Suppressor macrophage (primary cell): ENCODE measurements at regions not wholly inside any gene's neighbourhood (a gene's known extent, or its start where the extent isn't known, plus 50 kb on each side); places are given as distances from the start of the nearest gene placed in this dataset.
"Not testable (repeated sequence)": the region's sequence is repeated elsewhere in the genome, so short reads cannot be mapped to it uniquely, and the experiment has no call there.

Experiments
- DNase-seq, 4 experiments: peaks; one replicate each; pipeline ENCODE4 v3.0.0-alpha.2; 2020 to 2022

DNA sequence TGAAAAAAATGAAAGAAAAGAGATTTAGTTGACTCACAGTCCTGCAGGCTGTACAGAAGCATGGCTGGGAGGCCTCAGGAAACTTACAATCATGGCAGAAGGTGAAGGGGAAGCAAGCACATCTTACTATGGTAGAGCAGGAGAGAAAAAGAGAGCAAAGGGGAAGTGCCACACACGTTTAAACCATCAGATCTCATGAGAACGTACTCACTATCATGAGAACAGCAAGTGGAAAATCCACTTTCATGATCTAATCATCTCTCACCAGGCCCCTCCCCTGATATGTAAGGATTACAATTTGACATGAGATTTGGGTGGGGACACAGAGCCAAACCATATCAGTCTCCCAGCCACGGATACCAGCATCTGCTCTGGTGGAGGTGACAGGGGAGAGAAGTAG, 50.8 kb upstream of the CPOX start:
- peak in 2 of 4 experiments; percentile 10 to 30 for DNase-seq

- peak; percentile 26 to 57 (median 48) for DNase-seq
These were observed 51.6 kb upstream of the CPOX start for GRCh38 chr3:98645039-98645438.

DNA sequence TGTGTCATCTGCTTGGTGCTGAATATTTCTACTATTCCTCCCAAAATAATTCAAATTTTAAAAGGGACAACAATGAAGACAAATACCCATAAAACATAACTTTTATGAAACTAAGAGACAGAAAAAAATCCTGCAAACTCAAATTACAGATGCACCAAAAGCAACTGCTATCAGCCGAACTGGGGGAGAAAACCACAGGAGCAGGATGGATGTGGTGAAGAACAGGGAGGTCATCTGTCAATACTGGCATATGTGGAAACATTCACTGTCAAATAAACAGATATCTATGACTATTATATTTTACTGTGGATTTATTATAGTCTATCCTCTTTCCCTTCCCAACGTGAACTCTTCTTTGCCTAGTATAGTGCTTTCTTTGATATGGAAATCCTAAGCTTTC, 53.3 kb upstream of the CPOX start:
- no peak for DNase-seq

GRCh38 chr3:98647197-98647596, 53.8 kb upstream of the CPOX start:
- DNase-seq = no peak

- DNase-seq = peak; percentile 3 to 78 (median 36)
These were observed 57.8 kb upstream of the CPOX start for GRCh38 chr3:98650971-98651779.

- no peak for DNase-seq
These were observed 58.3 kb upstream of the CPOX start for GRCh38 chr3:98651780-98652077.

DNA sequence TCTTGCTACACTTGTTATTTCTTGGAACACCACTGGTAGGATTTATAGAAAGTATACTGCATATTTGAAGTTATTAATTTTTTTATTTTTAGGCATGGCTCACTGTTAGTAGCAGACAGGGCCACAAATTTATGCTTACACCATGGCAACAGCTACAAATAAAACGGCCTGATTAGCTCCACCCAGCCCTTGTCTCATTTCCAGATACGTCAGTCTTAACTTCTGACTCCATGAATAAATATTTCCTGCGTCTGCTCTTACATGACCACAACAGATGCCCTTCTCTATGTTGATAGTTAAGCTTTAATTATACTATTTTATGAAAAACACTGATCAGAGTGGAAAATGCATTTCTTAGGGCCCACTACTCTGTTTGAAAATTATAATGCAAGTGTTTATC, 62.3 kb upstream of the CPOX start:
- DNase-seq = no peak

DNA sequence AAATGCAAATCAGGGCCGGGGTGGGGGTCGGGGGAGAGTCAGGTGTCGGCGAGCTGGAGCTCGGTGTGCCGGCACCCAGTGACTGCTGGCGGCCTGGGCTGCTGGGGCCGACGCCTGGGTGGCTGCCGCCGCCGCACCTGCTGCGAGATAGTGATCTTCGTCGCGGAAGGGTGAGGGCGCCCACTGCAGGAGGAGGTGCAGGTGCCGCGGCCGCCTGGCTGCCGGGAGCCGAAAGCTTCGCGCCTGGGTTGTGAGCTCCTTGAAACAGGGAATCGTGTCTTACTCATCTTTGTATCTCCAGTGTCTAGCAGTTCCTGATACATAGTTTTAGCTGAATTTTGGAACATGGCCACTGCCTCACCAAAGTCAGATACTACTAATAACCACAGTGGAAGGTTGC, 64.0 kb upstream of the CPOX start:
- peak in 3 of 4 experiments; percentile 2 to 36 (median 6) for DNase-seq

DNA sequence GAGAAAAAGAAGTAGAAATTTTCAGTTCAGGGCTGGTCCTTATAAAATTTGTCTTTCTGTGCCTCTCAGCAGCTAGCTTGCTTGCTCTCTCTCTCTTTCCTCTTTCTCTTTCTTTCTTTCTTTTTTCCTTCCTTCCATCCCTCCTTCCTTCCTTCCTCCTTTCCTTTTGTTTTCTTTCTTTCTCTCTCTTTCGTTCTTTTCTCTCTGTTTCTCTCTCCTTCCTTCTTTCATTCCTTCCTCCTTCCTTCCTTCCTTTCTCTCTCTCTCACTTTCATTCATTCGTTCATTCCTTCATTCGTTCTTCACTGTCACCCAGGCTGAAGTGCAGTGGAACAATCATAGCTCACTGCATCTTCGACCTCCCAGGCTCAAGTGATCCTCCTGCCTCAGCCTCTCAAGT, 69.3 kb upstream of the CPOX start:
- DNase-seq = no peak

- DNase-seq = no peak
These were observed 76.6 kb upstream of the CPOX start for GRCh38 chr3:98670020-98670419.

DNA sequence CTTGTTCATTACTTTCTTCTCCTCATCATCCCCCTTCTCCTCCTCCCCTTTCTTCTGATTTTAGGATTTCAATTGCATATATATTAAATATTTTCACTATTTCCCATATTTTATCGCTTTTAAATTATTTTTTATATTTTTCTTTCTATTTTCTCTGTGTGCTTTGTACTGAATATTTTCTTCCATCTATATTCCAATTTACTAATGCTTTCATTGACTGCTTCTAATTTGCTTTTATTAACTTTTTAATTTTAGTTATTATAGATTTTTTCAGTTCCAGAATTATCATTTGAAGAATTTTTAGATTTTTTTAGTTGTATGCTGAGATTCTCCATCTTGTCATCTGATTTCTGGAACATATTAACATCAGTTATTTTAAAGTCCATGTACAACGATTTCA, 83.2 kb upstream of the ST3GAL6 start:
- no peak for DNase-seq

DNA sequence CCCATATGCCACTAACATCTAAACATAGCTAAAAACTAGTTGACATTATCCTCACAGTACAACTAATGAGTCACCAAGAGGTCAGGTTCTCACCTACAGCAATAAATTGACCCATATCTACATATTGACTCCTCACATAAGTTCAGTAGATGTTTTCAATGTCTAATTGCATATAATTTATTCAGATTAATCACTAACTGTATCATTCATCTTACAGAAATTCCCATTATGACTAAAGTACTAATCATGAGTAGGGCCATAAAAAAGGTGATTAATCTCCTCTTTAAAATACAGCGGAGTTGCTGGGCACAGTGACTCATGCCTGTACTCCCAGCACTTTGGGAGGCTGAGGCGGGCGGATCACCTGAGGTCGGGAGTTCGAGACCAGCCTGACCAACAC, 82.4 kb upstream of the ST3GAL6 start:
- DNase-seq = no peak

GRCh38 chr3:98681486-98681885, 81.7 kb upstream of the ST3GAL6 start:
- DNase-seq = no peak

GRCh38 chr3:98682391-98682790, 80.7 kb upstream of the ST3GAL6 start:
- DNase-seq = not testable (repeated sequence)

DNA sequence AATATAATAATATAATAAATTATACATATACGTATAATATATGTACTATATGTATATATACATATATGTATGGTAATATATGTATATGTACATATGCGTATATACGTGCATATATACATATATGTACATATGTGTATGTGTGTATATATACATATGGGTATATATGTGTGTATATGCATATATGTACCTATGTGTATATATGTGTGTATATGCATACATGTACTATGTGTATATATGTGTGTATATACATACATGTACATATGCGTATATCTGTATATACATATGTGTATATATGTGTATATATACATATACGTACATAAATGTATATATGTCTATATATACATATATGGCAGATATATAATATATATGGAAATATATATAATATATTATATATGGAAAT, 74.8 kb upstream of the ST3GAL6 start:
- no peak for DNase-seq

GRCh38 chr3:98690876-98691275, 72.3 kb upstream of the ST3GAL6 start:
- no peak for DNase-seq

GRCh38 chr3:98691897-98692296, 71.2 kb upstream of the ST3GAL6 start:
- no peak for DNase-seq

GRCh38 chr3:98692787-98693473, 70.2 kb upstream of the ST3GAL6 start:
- DNase-seq = peak in 2 of 4 experiments; percentile 56 to 62

- peak in 2 of 4 experiments; percentile 57 to 59 for DNase-seq
These were observed 67.3 kb upstream of the ST3GAL6 start for GRCh38 chr3:98695796-98696195.

GRCh38 chr3:98696296-98696695, 66.8 kb upstream of the ST3GAL6 start:
- not testable (repeated sequence) for DNase-seq

GRCh38 chr3:98697225-98697624, 65.9 kb upstream of the ST3GAL6 start:
- no peak for DNase-seq

DNA sequence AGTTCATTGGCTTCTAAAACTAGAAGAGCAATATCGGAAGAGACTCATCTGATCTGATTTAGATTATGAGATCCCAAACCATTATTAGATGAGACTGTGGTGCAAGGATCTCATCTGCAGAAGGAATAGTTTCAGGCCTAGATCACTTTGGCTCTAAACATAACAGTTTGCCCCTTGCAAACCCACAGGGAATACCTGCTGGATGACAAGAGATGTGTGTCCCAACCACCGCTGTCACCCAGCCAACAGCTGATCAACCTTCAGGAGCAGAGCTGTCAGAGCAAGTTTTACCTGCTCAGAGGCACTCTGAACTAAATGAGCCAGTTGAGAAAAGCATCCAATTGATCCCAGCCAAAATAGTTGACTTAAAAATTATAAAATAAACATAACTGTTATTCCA, 64.0 kb upstream of the ST3GAL6 start:
- no peak for DNase-seq

DNA sequence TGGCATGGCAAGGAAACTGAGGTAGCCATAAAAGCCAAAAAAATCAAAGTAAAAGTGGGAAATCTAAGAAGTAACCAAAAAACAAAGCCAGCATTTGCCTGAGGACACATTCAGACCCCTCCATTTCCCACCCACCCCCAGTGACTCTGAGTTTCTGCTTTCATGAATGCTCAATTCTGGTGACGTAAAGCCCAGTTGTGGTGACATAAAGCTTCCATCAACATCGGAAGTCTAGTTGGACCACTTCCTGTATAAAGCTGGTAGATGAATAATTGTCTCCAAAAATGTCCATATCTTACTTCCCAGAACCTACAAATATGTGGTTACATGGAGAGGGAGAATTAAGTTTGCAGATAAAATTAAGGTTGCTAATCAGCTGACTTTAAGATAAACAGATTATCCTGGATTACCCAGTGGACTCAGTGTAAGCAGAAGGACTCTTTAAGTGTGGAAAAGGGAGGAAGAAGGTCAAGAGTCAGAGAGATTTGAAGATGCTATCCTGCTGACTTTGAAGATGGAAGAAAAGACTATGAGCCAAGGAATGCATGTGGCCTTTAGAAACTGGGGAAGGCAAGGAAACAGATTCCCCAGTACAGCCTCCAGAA, 62.0 kb upstream of the ST3GAL6 start:
- peak in 3 of 4 experiments; percentile 16 to 53 (median 29) for DNase-seq

- no peak for DNase-seq
These were observed 61.0 kb upstream of the ST3GAL6 start for GRCh38 chr3:98702166-98702565.
